Esophagus muscularis mucosa (tissue), 4 donors: ENCODE measurements at regions not wholly inside any gene's neighbourhood (a gene's known extent, or its start where the extent isn't known, plus 50 kb on each side); places are given as distances from the start of the nearest gene placed in this dataset.

Experiments used
- CTCF ChIP-seq, 3 experiments: fragments of 200-600 bp in 2 of 3; fragments of 450-650 bp in 1 of 3; sonication (generic) in 2 of 3; IDR thresholded peaks; one replicate each; pipeline ENCODE4 v1.5.1; 2017 to 2019; ENCODE audit warnings: antibody characterized with exemption in 3 of 3, mild to moderate bottlenecking in 2 of 3, moderate library complexity in 1 of 3
- EP300 ChIP-seq: sonication (generic); formaldehyde crosslinking; IDR thresholded peaks from one replicate; pipeline ENCODE4 v1.6.1; 2017; ENCODE audit warnings: antibody characterized with exemption
- POLR2A ChIP-seq: fragments of 450-650 bp; IDR thresholded peaks from one replicate; pipeline ENCODE4 v1.6.1; 2017; ENCODE audit warnings: antibody characterized with exemption, moderate library complexity, mild to moderate bottlenecking, low read depth
- POLR2AphosphoS5 ChIP-seq, 2 donors: sonication (generic); formaldehyde crosslinking; IDR thresholded peaks; one replicate each; pipeline ENCODE4 v1.6.1; 2017; ENCODE audit warnings: antibody characterized with exemption in 2 of 2

GRCh38 chr10:78455811-78456210 lies 422.1 kb downstream of the RPS24 start:
- TF ChIP-seq CTCF (IDR thresholded peaks at IDR 0.05) (no peak), POLR2AphosphoS5 (IDR thresholded peaks at IDR 0.05) (no peak), POLR2A (no peak), EP300 (no peak)
